Astrocyte (in vitro differentiated cells and primary cell): ENCODE measurements at regions not wholly inside any gene's neighbourhood (a gene's known extent, or its start where the extent isn't known, plus 50 kb on each side); places are given as distances from the start of the nearest gene placed in this dataset.

Experiments used
- CTCF ChIP-seq: IDR thresholded peaks from 2 replicates; pipeline ENCODE4 v1.5.1; 2011; ENCODE audit warnings: low read depth, mild to moderate bottlenecking, inconsistent platforms, low read length, moderate library complexity; ENCODE audit not compliant: insufficient read depth
- EZH2 ChIP-seq: IDR thresholded peaks from 2 replicates; pipeline ENCODE4 v1.6.1; 2012; ENCODE audit warnings: mild to moderate bottlenecking, low read length, inconsistent platforms; ENCODE audit not compliant: insufficient read depth

DNA sequence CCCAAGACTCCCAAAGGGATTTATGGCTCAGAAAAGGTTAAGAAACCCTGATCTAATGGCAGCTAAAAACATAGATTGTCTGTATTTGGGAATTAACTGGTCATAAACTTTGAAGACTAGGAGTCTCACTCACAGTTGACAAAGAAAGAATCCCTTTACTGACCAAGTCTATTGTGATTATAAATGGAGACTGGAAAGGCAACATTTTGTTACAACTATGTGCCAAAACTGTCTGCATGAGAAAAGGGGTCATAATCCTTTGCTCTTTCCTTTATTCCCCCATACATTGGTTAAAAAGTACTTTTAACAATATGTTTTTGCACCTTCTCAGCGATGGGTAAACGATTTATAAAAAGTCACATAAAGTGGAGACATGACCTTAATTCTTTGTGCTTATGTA, 206.9 kb upstream of the MAP3K7 start:
- TF ChIP-seq CTCF (no peak), EZH2 (no peak)
